Fibroblast of upper back skin (primary cell): ENCODE measurements at regions not wholly inside any gene's neighbourhood (a gene's known extent, or its start where the extent isn't known, plus 50 kb on each side); places are given as distances from the start of the nearest gene placed in this dataset.
A peak's percentile ranks its signal among the peaks of the same experiment; 100 is the strongest.

Experiments
- DNase-seq: peaks from one replicate; pipeline ENCODE4 v3.0.0-alpha.2; 2013

DNA sequence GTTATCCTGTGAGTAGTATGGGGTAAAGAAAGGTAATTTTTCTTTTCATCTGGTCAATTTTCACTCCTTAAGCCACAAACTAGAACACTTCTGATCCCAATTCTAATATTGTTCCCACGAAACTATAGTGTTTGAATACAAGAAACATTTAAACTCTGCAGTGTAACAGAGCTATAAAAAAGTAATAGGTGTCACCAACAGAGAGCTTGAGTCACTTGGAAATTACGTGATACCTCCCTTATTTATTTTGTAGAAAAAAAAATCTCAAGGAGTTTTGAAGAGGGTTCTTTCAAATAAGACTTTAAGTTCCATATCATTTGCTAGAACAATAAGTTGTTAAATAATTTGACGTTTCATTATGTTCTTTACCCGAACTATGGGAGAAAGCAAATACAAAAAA is 959.4 kb downstream of the JRKL start:
- DNase-seq = no peak

DNA sequence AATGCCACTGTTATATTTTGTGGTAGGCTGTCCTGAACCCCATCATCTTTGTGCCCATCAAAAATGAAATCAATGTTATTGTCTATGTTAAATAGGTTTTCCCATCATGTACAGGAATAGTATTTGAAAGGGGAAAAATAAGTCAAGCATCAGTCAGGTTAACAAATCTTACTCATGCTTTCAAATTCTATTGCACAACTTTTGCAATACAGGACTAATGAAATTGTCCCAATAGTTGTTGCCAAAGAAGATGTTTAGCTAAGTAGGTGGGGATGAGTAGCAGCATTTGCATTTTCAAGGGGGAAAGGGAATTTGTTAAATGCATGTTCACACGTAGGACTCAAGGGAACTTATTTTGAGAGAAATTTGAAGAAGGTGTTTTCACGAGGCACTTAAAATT is 962.1 kb downstream of the JRKL start:
- DNase-seq = no peak

DNA sequence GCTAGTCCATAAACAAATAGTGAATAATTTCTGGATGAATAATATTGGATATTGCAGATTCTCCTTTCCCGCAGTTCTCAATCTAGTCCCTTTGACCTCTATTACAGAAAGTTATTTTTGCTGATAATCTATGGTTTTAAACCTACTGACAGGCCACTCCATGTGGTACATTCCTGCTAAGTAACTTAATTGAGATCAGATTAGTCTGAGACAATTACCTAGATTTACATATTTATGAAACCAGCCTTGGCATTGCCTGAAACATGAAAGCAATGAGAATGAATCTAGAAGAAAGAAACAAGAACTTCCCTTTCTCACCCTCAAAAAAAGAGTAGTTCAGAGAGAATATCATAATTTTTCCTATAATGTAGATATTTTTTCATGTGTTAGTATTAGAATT is 964.2 kb downstream of the JRKL start:
- no peak for DNase-seq

DNA sequence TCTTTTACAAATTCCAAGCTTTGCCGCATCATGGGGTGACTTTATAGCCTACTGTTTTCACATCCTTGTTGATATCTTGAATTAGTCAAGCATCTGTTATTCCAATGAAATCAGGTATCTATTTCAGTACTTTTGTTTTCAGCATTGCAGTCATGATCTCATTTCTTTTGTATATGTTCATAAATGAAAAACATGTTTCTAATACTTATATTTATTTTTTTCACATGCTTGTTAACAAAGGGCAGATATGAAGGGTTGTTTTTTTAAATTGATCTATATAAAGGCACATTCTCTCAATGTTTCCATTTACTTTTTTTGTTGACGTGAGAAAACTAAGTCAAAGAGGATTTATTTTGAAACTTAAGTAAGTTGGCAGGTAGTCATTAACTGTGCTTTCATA is 964.8 kb downstream of the JRKL start:
- no peak for DNase-seq

DNA sequence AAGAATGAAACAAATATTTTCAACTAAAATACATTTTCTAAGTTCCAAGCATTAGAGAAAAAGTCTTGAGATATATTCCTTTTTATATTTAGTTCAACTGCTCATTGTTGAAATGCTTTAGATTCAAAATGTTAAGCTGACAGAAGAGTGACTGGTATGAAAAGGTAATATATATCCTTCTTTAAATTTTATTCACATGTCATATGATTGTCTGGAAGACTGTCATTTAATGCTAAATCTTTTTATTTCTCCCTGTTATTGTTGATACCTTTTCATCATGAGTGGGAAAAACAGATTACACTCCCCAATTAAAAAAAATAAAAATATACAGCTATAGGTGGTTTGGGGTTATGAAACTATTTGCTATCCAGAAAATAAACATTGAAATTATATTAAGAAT is 965.4 kb downstream of the JRKL start:
- DNase-seq = no peak

DNA sequence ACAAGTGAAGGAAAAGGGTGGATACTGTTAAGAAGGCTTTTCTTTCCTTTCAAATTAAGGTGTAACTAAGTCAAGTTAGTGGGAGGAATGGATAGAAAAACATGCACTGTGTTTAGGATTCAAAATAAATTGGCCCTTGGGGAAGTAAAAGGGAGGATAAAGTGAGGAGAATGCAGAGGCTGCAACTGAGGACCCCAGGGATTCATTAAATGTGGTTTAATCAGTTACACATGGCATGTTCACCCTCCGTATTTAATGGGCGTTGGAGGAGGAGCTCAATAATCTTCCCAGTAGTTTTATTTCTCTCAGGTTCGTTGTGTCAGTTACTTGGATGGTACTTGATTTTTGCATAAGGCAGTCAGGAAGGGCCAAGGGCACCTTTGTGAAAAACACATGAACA is 966.3 kb downstream of the JRKL start:
- no peak for DNase-seq

DNA sequence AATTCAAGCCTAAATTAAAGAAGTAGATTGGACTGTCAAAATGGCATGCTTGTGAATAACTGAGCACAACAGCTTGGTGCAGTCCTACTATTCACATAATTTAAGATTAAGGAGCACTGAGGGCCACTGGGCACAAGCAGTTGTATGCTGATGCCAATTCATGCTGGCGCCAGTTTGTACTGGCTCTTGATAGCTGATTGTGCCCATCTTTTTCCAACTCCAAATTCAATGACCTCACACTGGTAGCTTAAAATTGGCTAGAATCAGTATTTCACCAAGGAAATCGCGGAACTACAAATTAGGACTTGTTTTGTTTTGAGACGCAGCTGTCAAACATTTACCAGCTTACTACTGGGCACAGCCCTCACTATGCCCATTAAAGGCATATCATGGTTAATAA is 969.2 kb downstream of the JRKL start:
- no peak for DNase-seq

DNA sequence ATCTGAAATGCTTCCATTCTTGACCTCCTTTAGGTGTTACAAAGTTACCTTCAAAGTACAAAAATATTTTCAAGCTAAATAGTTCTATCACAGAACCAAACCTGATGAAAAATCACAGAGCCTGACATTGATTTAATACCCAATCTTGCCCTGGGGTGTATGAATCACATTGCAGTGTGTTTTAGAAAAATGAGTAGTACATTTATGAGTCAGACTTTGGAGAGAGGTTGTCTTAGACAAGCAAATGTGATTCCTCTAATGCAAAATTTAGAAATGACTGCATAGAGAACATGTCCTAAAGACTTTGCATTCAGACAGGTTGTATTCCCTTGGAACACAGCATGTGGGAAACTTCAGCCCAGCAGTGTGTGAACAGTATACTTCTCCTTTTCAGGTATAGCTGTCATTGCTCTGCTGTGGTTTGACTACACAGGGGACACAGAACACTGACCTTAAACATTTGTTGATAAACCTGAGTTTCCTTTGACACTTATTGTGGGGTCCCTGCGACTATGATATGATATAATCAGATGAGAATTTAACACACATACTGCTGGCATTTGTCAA is 972.1 kb downstream of the JRKL start:
- DNase-seq = peak; percentile 67

DNA sequence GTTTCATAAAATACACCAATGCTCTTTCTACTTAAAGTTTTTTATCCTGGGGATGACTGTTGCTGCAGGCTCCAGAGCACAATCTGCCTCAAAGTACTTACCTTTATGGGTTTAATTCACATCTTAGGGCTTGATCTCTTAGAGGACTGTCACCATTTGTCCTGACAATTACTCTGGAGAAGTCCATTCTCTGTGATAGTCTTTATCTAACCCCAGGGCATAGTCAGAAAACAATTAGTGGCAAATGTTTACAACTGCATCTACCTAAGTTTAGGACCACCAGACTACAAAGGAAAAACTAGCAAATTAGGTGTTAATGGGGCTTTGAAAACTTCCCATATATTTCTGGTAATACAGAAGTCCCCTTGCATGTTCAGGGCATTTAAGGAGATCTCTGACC is 973.5 kb downstream of the JRKL start:
- no peak for DNase-seq

DNA sequence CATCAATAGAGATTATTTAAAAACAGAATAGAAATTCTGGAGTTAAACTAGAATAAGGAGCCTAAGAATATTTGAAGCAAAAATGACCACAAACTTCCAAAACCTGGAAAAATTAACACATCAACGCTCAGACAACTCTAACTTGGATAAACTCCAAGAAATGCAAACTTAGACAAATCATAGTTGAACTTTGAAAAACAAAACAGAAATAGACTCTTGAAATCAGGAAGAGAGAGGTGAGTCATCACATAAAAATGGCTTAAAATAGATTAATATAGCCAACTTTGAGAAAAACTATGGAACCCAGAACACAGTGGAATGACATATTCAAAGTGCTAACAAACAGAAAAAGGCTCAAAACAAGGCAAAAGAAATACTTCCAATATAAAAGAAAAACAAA is 974.2 kb downstream of the JRKL start:
- DNase-seq = peak; percentile 77

DNA sequence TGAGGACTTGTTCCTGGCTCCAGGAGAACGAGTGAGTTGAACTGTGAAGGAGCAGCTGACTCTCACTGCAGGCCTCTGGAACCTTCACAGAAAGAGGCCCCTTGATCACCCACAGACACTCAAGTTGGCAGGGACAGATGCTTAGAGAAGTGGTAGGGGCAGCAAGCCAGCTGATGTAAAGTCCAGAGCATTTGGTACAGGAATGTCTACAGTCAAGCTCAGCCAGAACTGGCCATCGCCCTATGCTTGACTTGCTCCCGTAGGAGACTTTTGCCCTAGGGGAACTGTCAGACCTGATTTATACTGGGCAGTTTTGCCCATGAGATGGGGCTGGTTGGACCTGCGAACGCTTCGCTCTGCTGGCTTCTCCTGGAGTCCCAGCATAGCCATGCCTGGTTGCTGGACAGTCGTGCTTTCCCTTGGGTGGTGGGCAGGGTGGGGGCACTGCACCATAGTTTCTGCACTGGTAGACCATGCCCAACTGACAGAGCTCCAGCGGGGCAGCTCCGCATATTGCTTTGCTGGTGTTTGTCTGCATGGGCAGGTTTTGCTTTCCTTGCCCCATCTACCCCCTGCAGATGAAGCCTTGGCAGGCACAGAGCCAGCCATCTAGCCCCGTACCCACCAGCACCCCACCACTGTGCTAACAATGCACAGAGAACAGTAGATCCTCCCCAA is 977.7 kb downstream of the JRKL start:
- no peak for DNase-seq

DNA sequence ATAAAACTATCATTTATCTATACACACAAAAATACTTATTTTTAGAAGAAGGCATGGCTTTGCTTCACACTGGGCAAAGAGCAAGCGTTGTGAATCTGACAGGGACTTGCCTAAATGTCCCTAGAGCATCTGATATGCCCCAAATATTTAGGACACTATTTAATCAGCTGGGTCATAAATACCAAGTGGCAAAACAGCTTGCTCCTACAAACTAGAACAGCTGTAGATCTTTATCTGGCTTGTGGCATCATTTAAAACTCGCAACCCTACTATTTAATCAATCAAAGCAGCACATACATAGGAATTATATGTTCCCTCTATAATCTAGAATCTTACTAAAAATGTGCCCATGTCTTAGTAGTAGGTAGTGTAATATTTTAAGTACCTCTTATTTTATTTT is 999.5 kb downstream of the JRKL start:
- DNase-seq = no peak

DNA sequence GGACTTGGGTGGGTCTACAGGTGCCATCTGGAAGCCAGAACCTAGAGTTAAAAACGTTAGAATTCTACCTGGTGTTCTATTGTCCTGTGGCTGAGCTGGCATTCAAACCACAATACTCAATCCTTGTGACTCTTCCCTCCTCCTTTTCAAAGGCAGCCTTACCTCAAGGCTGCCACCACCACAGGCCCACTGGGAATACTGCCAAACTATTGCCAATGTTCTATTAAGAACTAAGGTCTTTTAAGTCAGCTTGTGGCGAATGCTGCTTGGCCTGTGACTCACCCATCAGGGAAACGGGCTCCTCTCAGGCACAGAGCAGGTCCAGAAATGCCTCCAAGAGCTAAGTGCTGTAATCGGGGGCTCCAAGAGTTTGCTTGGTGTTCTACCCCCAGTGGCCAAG is 1008.4 kb downstream of the JRKL start:
- no peak for DNase-seq

DNA sequence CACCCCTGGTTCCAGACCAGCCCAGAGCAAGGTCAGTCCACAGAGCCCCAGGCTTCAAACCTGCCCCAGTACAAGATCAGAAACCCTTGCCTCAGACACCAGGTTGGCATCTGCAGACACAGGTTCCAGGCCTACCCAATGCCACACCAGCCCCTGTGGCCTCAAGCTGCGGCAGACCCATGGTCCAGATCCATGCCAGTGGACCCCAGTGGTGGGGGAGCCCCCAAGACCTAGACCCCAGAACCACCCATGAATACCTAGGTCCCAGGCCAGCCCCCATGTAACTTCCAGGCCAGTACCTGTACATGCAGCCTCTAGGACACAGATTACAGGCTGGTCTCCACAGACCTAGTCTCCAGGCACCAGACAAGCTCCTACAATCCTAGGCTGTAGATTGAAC is 1019.3 kb downstream of the JRKL start:
- no peak for DNase-seq

DNA sequence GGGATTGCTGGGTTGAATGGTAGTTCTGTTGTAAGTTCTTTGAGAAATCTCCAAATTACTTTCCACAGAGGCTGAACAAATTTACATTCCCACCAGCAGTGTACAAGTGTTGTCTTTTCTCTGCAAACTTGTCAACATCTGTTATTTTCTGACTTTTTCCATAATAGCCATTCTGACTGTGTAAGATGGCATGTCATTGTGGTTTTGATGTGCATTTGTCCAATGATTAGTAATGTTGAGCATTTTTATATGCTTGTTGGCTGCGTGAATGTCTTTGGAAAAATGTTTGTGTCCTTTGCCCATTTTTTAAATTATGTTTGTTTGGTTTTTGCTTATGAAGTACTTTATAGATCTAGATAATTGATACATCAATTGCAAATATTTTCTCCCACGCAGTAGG is 1025.0 kb downstream of the JRKL start:
- peak; percentile 4 for DNase-seq

DNA sequence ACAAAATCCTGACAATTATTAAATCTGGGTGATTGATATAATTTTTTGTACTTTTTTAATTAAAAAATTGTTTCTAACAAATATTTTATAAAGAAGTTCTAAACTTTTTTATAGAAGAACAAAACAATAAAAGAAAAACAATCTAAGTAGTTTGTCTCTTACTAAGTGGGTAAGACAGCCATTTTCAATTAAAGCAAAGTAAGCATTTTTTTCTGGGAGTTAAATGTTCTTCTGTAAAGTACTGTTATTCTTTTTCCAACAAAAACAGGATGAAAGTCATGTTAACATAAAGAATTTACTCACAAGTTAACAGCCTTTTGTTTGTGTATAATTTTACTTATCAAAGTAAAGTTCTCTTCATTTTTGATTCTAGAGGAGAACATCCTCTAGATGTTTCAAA is 1029.9 kb downstream of the JRKL start:
- DNase-seq = no peak

DNA sequence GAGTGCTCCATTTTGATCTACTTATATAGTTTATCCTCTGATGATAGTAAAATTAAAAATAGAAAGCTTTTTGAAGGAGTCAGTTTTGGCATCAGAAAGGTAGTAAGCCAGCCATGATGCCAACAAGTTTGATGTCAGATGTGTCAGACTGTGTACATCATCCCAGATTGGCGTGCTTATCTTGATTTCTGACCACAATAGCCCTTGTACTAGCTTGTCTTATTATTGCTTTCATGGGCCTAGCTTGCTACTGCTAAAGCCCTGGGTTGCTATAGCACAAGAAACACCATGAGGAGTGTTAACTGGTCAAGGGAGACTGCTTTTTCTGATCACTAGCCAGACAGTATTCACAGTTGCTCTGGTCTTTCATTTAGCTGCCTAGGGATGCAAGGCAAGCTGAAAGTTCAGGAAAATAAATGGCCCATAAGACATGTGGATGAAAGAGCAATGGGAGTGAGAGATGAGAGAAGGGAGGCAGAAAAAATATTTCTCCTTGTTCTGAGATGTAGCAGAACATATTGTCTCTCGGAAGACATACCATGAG is 1038.5 kb downstream of the JRKL start:
- DNase-seq = no peak

DNA sequence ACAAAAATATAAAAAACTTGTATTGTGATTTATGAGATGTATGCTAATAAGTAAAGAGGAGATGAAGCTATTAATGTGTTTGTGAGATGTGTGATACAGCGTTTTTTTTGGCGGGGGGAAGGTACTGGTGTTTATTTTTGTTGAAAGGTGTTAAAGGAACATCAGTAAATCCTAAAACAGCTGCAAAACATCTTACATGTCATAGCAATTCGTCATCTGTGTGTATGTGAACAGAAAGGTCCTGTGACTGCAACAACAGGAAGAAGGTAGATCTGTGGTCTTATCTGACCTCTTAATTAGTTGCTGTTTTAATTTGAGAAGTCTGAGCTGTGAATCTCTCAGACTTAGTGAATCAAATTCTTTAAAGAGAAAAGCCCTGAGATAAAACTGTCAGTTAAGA is 1041.1 kb downstream of the JRKL start:
- DNase-seq = no peak

DNA sequence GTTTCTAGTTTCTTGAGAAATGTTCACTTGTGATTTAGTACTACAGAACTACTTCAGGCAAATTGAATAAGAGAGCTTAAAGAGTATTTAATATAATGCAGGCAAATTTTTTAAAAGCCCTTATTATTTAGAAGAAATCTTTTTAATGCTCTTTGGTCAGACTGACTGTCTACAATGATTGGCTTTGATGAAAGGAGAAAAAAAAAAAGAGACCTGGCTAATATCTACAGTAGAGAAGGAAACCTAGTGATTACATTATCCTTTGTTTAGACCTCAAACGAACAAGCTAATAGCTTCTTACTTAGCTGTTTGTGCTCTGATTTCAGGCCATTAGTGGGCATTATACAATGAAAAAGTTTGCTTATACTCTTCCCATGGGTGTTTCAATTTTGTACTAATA is 1043.1 kb downstream of the JRKL start:
- DNase-seq = no peak

DNA sequence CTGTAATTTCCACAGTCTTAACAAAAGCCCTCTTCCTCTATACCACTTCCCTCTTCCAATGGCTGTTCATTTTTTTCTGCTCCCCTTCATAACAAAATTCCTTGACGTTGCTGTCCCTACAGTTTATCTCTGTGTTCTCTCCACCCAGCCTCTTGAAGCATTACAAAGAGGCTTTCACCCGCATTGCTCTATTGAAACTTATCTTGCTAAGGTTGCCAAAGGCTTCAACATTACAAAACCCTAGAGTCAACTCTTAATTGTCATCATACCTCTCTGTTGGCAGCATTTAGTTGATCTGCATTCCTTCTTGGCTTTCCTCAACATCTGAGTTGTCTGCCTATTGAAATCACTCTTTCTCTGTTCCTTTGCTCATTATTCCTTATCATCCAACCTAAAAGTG is 1055.7 kb downstream of the JRKL start:
- DNase-seq = no peak

DNA sequence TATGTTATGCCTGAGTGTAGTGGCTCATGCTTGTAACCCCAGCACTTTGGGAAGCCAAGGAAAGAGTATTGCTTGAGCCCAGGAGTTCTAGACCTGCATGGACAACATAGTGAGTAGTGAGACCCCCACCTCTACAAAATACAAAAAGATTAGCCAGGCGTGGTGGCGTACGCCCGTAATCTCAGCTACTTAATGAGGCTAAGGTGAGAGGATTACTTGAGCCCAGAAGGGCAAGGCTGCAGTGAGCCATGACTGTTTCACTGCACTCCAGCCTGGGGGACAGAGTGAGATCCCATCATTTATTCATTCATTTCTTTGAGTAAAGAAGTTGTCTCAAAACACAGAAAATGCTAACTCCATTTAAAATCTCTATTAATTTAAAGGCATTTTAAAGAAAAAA is 1061.6 kb downstream of the JRKL start:
- DNase-seq = no peak

DNA sequence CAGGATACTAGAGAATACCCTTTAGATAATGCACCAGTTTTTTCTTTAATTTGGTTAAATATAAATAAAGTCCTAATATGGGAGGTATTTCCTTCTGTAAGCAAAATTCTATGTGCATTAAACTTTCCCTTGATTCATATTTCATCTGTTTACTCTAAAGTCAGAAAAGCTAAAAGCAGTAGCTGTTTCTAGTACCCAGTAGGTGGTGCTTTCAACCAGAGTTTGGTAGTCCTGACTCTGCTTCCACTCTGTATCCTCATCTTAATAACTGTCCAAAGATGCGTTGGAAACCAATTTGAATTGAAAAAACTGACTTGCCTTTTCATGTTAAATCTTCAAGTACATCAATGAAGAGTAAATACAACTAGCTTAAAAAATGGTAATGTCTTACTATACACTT is 1065.2 kb downstream of the JRKL start:
- peak; percentile 9 for DNase-seq

DNA sequence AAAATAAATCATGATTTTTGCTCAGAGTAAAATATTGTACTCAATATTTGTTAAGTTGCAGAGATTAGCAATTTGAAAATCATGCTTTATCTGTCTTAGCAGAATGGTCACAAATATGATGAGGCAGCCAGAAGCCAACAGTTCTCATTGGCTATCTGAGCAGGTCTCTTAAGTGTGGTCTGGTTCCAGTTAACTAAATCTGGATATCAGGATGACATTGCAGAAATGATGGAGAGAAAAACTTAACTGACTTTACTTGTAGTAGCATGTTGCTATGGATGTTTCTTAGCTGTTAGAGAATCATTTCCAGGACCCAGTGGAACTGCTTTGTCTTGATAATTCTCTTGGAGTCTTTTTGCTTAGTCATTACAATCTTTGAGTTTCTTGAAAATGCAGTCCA is 1070.3 kb downstream of the JRKL start:
- no peak for DNase-seq

DNA sequence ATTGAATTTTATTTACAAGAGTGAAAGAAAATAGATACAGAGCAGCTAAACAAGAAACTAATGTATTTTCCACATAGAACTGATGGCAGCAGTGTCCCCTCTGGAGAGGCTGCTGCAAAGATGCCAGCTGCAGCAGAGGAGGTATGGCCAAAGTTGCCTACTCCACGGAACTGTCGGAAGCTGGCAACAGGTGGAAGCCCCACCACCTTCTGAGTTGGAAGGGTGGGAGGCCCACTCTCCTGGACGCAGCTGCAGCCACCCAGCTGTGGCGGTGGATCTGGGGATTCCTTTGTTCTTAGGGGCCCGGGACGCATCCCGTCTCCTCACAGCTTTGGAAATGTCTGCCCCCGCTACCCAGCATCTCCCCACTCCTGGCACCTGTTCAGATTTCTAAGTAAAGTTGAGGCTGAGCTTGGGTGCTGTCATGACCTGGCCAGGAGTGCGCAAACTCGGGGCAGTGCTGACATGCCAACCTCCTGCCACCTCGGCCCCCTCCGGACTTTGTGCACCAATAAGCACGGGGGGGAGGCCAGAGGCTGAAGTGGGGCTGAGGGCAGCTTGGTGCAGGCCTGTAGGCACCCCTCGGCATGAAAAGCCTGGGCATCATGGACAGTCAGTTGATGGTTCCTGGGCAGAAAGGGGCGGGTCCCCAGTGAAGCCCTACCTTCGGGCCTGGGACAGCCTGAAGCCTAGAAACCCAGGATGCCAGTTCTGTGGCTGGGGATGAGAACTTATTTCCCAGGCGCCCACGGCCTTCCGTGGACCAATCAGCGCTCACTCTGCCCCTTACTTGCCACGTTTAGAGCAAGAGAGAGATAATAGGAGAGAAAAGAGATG is 1071.4 kb downstream of the JRKL start:
- no peak for DNase-seq
